CD14-positive monocyte (primary cell): ENCODE measurements at regions not wholly inside any gene's neighbourhood (a gene's known extent, or its start where the extent isn't known, plus 50 kb on each side); places are given as distances from the start of the nearest gene placed in this dataset.

Source experiments
- DNase-seq, 3 donors: peaks; one replicate each; pipeline ENCODE4 v3.0.0-alpha.2; 2011 to 2022
- H2AFZ ChIP-seq: 2 replicates; pipeline ENCODE4 v1.6.0; 2012; ENCODE audit warnings: mild to moderate bottlenecking, low read depth, low read length, inconsistent platforms; ENCODE audit not compliant: insufficient read depth, poor library complexity, severe bottlenecking
- H3K27ac ChIP-seq, 2 donors: 1 replicate in 1 of 2; 2 replicates in 1 of 2; pipeline ENCODE4 v1.5.1; 2012 to 2013; ENCODE audit warnings: low read length in 2 of 2, control low read depth in 1 of 2, inconsistent platforms in 1 of 2, low read depth in 1 of 2, mild to moderate bottlenecking in 1 of 2
- H3K27me3 ChIP-seq, 2 donors: one replicate each; pipeline versions ENCODE4 v1.6.0 to v1.6.1; 2011 to 2013; ENCODE audit warnings: low read length in 2 of 2; ENCODE audit not compliant: control insufficient read depth in 2 of 2, insufficient read depth in 2 of 2
- H3K36me3 ChIP-seq, 2 donors: replicated peaks in 1 of 2; 1 replicate in 1 of 2; 2 replicates in 1 of 2; pipeline versions ENCODE4 v1.5.1 to v1.6.1; 2012 to 2013; ENCODE audit warnings: low read length in 2 of 2, control low read depth in 1 of 2, inconsistent platforms in 1 of 2, mild to moderate bottlenecking in 1 of 2; ENCODE audit not compliant: insufficient read depth in 2 of 2, control insufficient read depth in 1 of 2
- H3K4me1 ChIP-seq, 2 donors: 1 replicate in 1 of 2; 2 replicates in 1 of 2; pipeline versions ENCODE4 v1.5.1 to v1.6.1; 2012 to 2013; ENCODE audit warnings: low read length in 2 of 2, control low read depth in 1 of 2, inconsistent platforms in 1 of 2, mild to moderate bottlenecking in 1 of 2, moderate library complexity in 1 of 2; ENCODE audit not compliant: insufficient read depth in 2 of 2, control insufficient read depth in 1 of 2
- H3K4me2 ChIP-seq: replicated peaks from 2 replicates; pipeline ENCODE3; 2012; ENCODE audit warnings: low read length, moderate library complexity, mild to moderate bottlenecking; ENCODE audit not compliant: poor library complexity, severe bottlenecking; ENCODE audit errors: extremely low read depth
- H3K4me3 ChIP-seq, 3 experiments: fragments of 200-600 bp in 1 of 3; sonication (generic) in 1 of 3; replicated peaks in 1 of 3; 1 replicate in 2 of 3; 2 replicates in 1 of 3; pipeline ENCODE4 v1.5.1; 2011 to 2013; ENCODE audit warnings: low read length in 3 of 3, mild to moderate bottlenecking in 3 of 3, control low read depth in 2 of 3, low read depth in 2 of 3, inconsistent platforms in 1 of 3, moderate library complexity in 1 of 3
- H3K79me2 ChIP-seq: 2 replicates; pipeline ENCODE4 v1.6.0; 2012; ENCODE audit warnings: mild to moderate bottlenecking, control low read depth, inconsistent platforms, low read length, moderate library complexity; ENCODE audit not compliant: insufficient read depth
- H3K9ac ChIP-seq: 2 replicates; pipeline ENCODE4 v1.6.0; 2017; ENCODE audit warnings: low read length, mild to moderate bottlenecking; ENCODE audit not compliant: insufficient read depth, poor library complexity, severe bottlenecking
- H3K9me3 ChIP-seq, 2 donors: replicated peaks in 1 of 2; 1 replicate in 1 of 2; 2 replicates in 1 of 2; pipeline versions ENCODE4 v1.5.1 to v1.6.1; 2012 to 2013; ENCODE audit warnings: low read length in 2 of 2, control low read depth in 1 of 2; ENCODE audit not compliant: control insufficient read depth in 1 of 2, insufficient read depth in 1 of 2
- H4K20me1 ChIP-seq: 2 replicates; pipeline ENCODE4 v1.6.0; 2012; ENCODE audit warnings: mild to moderate bottlenecking, low read length, control low read depth, moderate library complexity; ENCODE audit not compliant: insufficient read depth
- H3K27ac Mint-ChIP-seq, 7 donors: one replicate each; pipeline ENCODE4 v1.8.0; 2020; ENCODE audit warnings: mild to moderate bottlenecking in 7 of 7, mixed read lengths in 7 of 7, moderate library complexity in 6 of 7, inconsistent platforms in 2 of 7
- H3K27me3 Mint-ChIP-seq, 3 donors: one replicate each; pipeline ENCODE4 v1.8.0; 2021 to 2022; ENCODE audit warnings: low read depth in 3 of 3, mild to moderate bottlenecking in 3 of 3, mixed read lengths in 3 of 3, moderate library complexity in 3 of 3, inconsistent platforms in 1 of 3
- H3K36me3 Mint-ChIP-seq, 2 donors: one replicate each; pipeline ENCODE4 v1.8.0; 2020; ENCODE audit warnings: mixed read lengths in 2 of 2, inconsistent platforms in 1 of 2, mild to moderate bottlenecking in 1 of 2
- H3K4me1 Mint-ChIP-seq: one replicate; pipeline ENCODE4 v1.8.0; 2020; ENCODE audit warnings: mild to moderate bottlenecking, mixed read lengths
- H3K4me3 Mint-ChIP-seq, 2 donors: one replicate each; pipeline ENCODE4 v1.8.0; 2020; ENCODE audit warnings: mild to moderate bottlenecking in 2 of 2, mixed read lengths in 2 of 2, moderate library complexity in 1 of 2
- H3K9me3 Mint-ChIP-seq, 7 donors: one replicate each; pipeline ENCODE4 v1.8.0; 2020 to 2022; ENCODE audit warnings: mixed read lengths in 7 of 7, mild to moderate bottlenecking in 6 of 7, moderate library complexity in 6 of 7, inconsistent platforms in 2 of 7
- CTCF ChIP-seq: fragments of 200-600 bp; IDR thresholded peaks from one replicate; pipeline ENCODE4 v1.8.0; 2022; ENCODE audit warnings: antibody characterized with exemption, mild to moderate bottlenecking
- WGBS: methylation state at CpG from one replicate; pipeline ENCODE4 v1.1.5; 2013; ENCODE audit warnings: missing lambda C conversion rate; ENCODE audit not compliant: insufficient coverage; 5-methylcytosine and 5-hydroxymethylcytosine counted together
- intact Hi-C, 2 donors: fragments of 100-400 bp; cut with micrococcal nuclease; formaldehyde crosslinking; loops; one replicate each; pipeline versions ENCODE4 v1.15.0 to v1.15.1; 2023

DNA sequence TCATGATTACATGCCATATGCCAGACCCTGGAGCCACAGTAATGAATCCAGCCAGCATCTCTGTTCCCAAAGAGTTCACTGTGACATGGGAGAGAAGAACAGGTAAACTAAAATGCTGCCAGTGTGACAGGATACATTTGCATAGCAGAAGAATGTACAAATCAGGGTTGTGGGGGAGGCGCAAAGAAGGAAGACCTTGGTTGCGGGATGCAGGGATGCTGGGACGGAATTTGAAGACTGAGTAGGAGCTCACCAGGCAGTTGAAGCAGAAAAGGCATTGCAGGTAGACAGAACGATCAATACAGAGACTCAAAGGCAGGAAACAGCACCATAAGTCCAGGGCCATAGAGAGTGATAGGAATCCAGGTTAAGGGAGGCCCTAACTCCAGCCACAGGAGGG is 180.3 kb upstream of the ZC3H12A start:
- no peak overlapping the region for H3K4me2 ChIP-seq
- H3K4me3 ChIP-seq: no peak overlapping the region

GRCh38 chr1:37294529-37294928 is 179.9 kb upstream of the ZC3H12A start:
- H3K9me3 Mint-ChIP-seq: peaks cover 0 to 2% (median 0%) of the 10 kb centered on the region in 7 donors
- Histone ChIP-seq H3K36me3 (no peaks in the 10 kb centered on the region), H3K79me2 (no peaks in the 10 kb centered on the region), H3K9ac (no peak overlapping the region), H3K27ac (no peak overlapping the region), H4K20me1 (no peaks in the 10 kb centered on the region), H3K27me3 (no peaks in the 10 kb centered on the region), H2AFZ (no peak overlapping the region), H3K4me3 (no peak overlapping the region), H3K4me2 (no peak overlapping the region), H3K9me3 (no peaks in the 10 kb centered on the region), H3K4me1 (no peaks in the 10 kb centered on the region)
- H3K36me3 Mint-ChIP-seq: no peaks in the 10 kb centered on the region
- WGBS: 60% methylated on average over 2 of the region's 6 CpGs
- H3K4me1 Mint-ChIP-seq: no peaks in the 10 kb centered on the region
- intact Hi-C loops: no loop called here
- H3K4me3 Mint-ChIP-seq: peak overlapping the region in 1 of 2 donors; percentile 8
- peak overlapping the region in 1 of 7 donors; percentile 3 for H3K27ac Mint-ChIP-seq
- DNase-seq: no peak
- peaks cover 5 to 11% (median 5%) of the 10 kb centered on the region in 3 donors for H3K27me3 Mint-ChIP-seq
- no peak for TF ChIP-seq CTCF

More for the DNA sequence above, 180.3 kb upstream of the ZC3H12A start:
- Mint-ChIP-seq H3K4me1 (peaks cover 3% of the 10 kb centered on the region), H3K27ac (no peak overlapping the region), H3K9me3 (peaks cover 0 to 2% (median 2%) of the 10 kb centered on the region in 7 donors), H3K4me3 (peak overlapping the region in 1 of 2 donors; percentile 8), H3K36me3 (no peaks in the 10 kb centered on the region), H3K27me3 (peaks cover 3 to 11% (median 5%) of the 10 kb centered on the region in 3 donors)
- Histone ChIP-seq H3K27ac (no peak overlapping the region), H3K79me2 (no peaks in the 10 kb centered on the region), H2AFZ (no peak overlapping the region), H4K20me1 (no peaks in the 10 kb centered on the region), H3K27me3 (no peaks in the 10 kb centered on the region), H3K4me1 (no peaks in the 10 kb centered on the region), H3K9me3 (no peaks in the 10 kb centered on the region), H3K36me3 (no peaks in the 10 kb centered on the region), H3K9ac (no peak overlapping the region)
- no peak for DNase-seq
- intact Hi-C loops: no loop called here
- 89% methylated on average over 3 of the region's 4 CpGs for WGBS
- TF ChIP-seq CTCF: no peak
